ENCODE measurements at regions not wholly inside any gene's neighbourhood (a gene's known extent, or its start where the extent isn't known, plus 50 kb on each side); places are given as distances from the start of the nearest gene placed in this dataset.
"Not testable (repeated sequence)": the region's sequence is repeated elsewhere in the genome, so short reads cannot be mapped to it uniquely, and the experiment has no call there.

GRCh38 chr7:67313213-67313612 lies 316.6 kb downstream of the TYW1 start:
- peaks cover 59% of the 10 kb centered on the region for H3K36me3 ChIP-seq (replicated peaks)
- H3K4me3 ChIP-seq (ENCODE audit: low read depth, low read length): no peak overlapping the region
- no peaks in the 10 kb centered on the region for H3K27me3 ChIP-seq (replicated peaks)
- in situ Hi-C loops (cut with HindIII; ENCODE audit: low pct_ligation_motif_present, low sequenced_read_pairs): no loop called here
- TF ChIP-seq, protein P1, sequence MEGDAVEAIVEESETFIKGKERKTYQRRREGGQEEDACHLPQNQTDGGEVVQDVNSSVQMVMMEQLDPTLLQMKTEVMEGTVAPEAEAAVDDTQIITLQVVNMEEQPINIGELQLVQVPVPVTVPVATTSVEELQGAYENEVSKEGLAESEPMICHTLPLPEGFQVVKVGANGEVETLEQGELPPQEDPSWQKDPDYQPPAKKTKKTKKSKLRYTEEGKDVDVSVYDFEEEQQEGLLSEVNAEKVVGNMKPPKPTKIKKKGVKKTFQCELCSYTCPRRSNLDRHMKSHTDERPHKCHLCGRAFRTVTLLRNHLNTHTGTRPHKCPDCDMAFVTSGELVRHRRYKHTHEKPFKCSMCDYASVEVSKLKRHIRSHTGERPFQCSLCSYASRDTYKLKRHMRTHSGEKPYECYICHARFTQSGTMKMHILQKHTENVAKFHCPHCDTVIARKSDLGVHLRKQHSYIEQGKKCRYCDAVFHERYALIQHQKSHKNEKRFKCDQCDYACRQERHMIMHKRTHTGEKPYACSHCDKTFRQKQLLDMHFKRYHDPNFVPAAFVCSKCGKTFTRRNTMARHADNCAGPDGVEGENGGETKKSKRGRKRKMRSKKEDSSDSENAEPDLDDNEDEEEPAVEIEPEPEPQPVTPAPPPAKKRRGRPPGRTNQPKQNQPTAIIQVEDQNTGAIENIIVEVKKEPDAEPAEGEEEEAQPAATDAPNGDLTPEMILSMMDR (IDR thresholded peaks at IDR 0.05; ENCODE audit: low read depth, low read length, missing control alignments): no peak
- DNase-seq: no peak
- no peak overlapping the region for H3K27ac ChIP-seq

GRCh38 chr7:67316902-67317301 lies 320.3 kb downstream of the TYW1 start:
- in situ Hi-C loops (cut with HindIII; ENCODE audit: low pct_ligation_motif_present, low sequenced_read_pairs); DNase-seq: not testable (repeated sequence)
- peaks cover 40% of the 10 kb centered on the region for H3K36me3 ChIP-seq (replicated peaks)

DNA sequence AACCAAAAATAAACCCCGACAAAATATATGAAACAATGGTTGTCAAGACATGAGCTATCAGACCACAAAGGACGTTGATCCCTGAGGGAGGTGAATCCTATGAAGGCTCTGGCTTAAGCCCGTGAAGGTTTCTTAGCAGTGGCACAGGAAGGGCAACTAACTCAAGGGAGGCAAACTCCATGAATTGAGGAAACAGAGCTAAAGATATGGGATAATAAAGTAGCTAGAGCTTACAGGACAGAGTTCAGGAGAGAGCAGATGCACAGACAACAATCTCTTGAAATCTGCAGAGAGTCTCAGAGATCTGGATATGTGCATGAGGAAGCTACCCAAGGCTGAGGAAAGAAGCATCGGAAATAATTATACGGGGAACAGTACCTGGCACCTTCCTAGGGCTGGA lies 331.6 kb downstream of the TYW1 start:
- H3K27me3 ChIP-seq (replicated peaks); DNase-seq; in situ Hi-C loops (cut with HindIII; ENCODE audit: low pct_ligation_motif_present, low sequenced_read_pairs); H3K36me3 ChIP-seq (replicated peaks); H3K27ac ChIP-seq; H3K4me3 ChIP-seq (ENCODE audit: low read depth, low read length): not testable (repeated sequence)

More at GRCh38 chr7:67316902-67317301, 320.3 kb downstream of the TYW1 start:
- not testable (repeated sequence) for H3K27ac ChIP-seq; H3K4me3 ChIP-seq (ENCODE audit: low read depth, low read length); H3K27me3 ChIP-seq (replicated peaks)

DNA sequence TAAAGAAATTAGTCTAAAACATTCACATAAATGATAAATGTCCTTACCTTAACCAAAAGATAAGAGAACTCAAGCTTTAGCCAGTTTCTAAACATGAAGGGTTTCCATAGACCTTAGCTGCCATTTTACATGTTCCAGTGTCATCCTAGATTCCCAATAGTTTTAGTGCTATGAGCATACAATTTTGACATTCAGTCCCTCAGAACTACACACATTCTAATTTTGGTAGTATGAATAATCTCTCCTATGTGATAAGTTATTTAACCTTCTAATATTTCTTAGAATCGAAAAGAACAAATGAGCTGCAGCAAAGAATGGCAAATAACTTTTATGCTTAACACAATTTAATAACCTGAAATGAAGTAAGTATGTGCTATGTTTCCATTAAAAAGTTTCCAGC lies 338.5 kb downstream of the TYW1 start:
- H3K36me3 ChIP-seq (replicated peaks); in situ Hi-C loops (cut with HindIII; ENCODE audit: low pct_ligation_motif_present, low sequenced_read_pairs); H3K4me3 ChIP-seq (ENCODE audit: low read depth, low read length); H3K27me3 ChIP-seq (replicated peaks); DNase-seq; H3K27ac ChIP-seq: not testable (repeated sequence)

- DNase-seq; H3K4me3 ChIP-seq (ENCODE audit: low read depth, low read length); H3K36me3 ChIP-seq (replicated peaks); H3K27ac ChIP-seq; H3K27me3 ChIP-seq (replicated peaks); in situ Hi-C loops (cut with HindIII; ENCODE audit: low pct_ligation_motif_present, low sequenced_read_pairs): not testable (repeated sequence)
Observed at GRCh38 chr7:67335663-67336062, 339.0 kb downstream of the TYW1 start.

- DNase-seq; H3K36me3 ChIP-seq (replicated peaks); in situ Hi-C loops (cut with HindIII; ENCODE audit: low pct_ligation_motif_present, low sequenced_read_pairs); H3K27me3 ChIP-seq (replicated peaks); H3K4me3 ChIP-seq (ENCODE audit: low read depth, low read length); H3K27ac ChIP-seq: not testable (repeated sequence)
Observed at GRCh38 chr7:67338545-67338944, 341.9 kb downstream of the TYW1 start.

GRCh38 chr7:67341153-67341768 lies 344.6 kb downstream of the TYW1 start:
- no peak overlapping the region for H3K4me3 ChIP-seq (ENCODE audit: low read depth, low read length)
- in situ Hi-C loops (cut with HindIII; ENCODE audit: low pct_ligation_motif_present, low sequenced_read_pairs): no loop called here
- TF ChIP-seq, protein P1 (IDR thresholded peaks at IDR 0.05; ENCODE audit: low read depth, low read length, missing control alignments): no peak
- no peak for DNase-seq
- peaks cover 3% of the 10 kb centered on the region for H3K36me3 ChIP-seq (replicated peaks)
- H3K27me3 ChIP-seq (replicated peaks): no peaks in the 10 kb centered on the region
- no peak overlapping the region for H3K27ac ChIP-seq

- Histone ChIP-seq H3K36me3 (replicated peaks) (peaks cover 3% of the 10 kb centered on the region), H3K27me3 (replicated peaks) (no peaks in the 10 kb centered on the region), H3K4me3 (ENCODE audit: low read depth, low read length) (no peak overlapping the region), H3K27ac (no peak overlapping the region)
- in situ Hi-C loops (cut with HindIII; ENCODE audit: low pct_ligation_motif_present, low sequenced_read_pairs): no loop called here
- no peak for DNase-seq
- TF ChIP-seq, protein P1 (IDR thresholded peaks at IDR 0.05; ENCODE audit: low read depth, low read length, missing control alignments): no peak
Observed at GRCh38 chr7:67343114-67343513, 346.5 kb downstream of the TYW1 start.
